Adrenal gland (tissue), 5 donors: ENCODE measurements at regions not wholly inside any gene's neighbourhood (a gene's known extent, or its start where the extent isn't known, plus 50 kb on each side); places are given as distances from the start of the nearest gene placed in this dataset.

Experiments used
- CTCF ChIP-seq, 6 experiments: fragments of 450-650 bp in 4 of 6; fragments of 200-600 bp in 2 of 6; sonication (generic) in 1 of 6; IDR thresholded peaks; 1 replicate in 5 of 6; 2 replicates in 1 of 6; pipeline versions ENCODE4 v1.5.1 to v1.8.0; 2016 to 2021; ENCODE audit warnings: antibody characterized with exemption in 6 of 6, mild to moderate bottlenecking in 2 of 6, moderate library complexity in 1 of 6
- POLR2A ChIP-seq, 2 donors: fragments of 450-650 bp; IDR thresholded peaks; one replicate each; pipeline ENCODE4 v1.6.1; 2017; ENCODE audit warnings: antibody characterized with exemption in 2 of 2, mild to moderate bottlenecking in 2 of 2, moderate library complexity in 1 of 2
- donor health status: DM: no; HTN: no; CAD: no.

DNA sequence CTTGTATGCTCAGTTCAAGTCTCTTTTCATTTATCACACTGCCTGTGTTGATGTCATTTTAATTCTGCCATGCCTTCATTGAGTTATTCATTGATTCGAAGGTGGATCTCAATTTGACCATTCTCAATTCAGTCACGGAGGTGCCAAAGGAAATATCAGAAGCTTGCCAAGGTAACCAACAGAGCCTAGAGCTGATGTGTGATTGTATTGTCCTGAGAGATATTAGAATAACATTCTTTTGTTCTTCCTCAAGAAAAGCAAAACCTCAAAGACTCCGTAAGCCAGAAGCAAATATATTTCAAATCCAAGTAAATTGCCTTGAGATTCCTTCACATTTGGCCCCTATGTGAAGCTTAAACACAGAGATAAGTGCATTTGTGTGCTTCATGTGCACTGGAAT is 345.3 kb downstream of the CXCL12 start:
- TF ChIP-seq CTCF (IDR thresholded peaks at IDR 0.05) (no peak), POLR2A (IDR thresholded peaks at IDR 0.05) (no peak)
